NCI-H1694 (cell line): ENCODE measurements at regions not wholly inside any gene's neighbourhood (a gene's known extent, or its start where the extent isn't known, plus 50 kb on each side); places are given as distances from the start of the nearest gene placed in this dataset.

Source experiments
- DNase-seq: peaks from one replicate; lab custom pipeline; 2025; lab: John Stamatoyannopoulos, UW

DNA sequence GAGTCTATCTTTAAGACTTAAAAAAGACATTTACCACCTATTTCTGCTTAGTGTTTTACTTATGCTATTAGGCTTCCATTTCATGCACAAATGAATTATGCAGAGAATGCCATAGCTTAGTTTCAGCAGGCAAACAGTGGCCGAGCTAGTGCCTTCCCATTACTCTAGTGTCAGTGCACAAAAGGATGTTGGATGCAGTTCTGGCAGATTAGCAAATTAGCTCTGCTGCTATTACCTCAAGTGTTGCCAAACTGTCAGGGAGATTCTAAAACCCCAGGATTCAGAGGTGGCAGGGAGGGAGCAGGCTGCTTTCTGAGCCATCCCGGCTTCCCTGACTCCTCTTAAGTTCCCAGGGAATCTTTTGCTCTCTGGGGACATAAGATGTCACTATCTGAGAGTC lies 209.4 kb upstream of the NCAM1 start:
- no peak for DNase-seq

DNA sequence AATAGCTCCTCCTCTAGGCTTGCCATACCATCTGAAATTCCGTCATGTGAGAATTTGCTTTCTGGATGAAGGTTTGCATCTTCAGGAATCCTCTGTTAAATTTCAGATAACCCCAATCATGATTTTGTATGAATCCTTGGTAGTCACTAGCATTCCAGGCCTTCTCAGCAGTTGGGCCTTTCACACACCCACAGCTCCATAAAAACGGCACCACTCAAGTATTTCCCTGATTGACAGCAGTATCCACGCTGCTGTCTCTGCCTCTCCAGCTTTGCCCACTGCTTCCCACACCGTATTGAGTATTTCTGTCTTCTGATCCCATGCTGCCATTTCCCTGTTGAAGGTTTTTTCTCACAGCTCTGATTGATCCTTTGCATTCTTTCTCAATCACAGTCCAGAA lies 208.7 kb upstream of the NCAM1 start:
- DNase-seq = no peak

DNA sequence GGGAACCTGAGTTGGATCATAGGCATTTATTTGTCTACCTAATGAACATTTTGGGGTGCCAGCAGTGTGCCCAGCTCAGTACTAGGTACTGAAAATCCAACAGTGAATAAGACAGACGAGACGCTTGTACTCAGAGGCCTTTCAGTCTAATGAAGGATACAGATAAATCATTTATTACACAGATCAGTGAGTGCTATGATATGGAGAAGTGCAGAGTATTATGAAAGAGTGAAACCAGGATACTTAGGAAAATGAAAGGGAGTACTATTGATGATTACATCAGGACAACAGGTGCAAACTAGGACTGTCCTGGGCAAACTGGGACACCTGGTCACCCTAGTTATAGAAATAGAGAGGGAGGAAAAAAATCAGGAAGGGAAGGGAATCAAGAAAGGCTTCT lies 207.5 kb upstream of the NCAM1 start:
- no peak for DNase-seq

DNA sequence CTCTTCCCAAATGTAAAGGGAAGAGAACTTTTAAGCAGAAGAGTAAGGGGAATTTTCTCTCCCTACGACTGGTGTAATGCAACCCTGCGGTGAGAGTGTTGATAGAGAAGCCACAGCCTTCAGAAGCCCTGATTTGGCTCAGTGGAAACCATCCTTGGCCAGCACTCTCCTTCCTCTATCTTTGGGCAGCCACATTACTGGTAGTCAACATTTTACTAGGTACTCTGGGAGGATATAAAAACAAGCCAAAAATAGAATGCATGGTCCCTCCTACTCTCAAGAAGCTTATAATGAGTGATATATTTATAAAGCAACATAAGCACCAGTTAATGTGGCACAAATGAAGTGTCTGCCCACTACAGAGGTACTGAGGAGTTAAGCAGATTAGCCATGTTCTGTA lies 201.8 kb upstream of the NCAM1 start:
- DNase-seq = no peak

DNA sequence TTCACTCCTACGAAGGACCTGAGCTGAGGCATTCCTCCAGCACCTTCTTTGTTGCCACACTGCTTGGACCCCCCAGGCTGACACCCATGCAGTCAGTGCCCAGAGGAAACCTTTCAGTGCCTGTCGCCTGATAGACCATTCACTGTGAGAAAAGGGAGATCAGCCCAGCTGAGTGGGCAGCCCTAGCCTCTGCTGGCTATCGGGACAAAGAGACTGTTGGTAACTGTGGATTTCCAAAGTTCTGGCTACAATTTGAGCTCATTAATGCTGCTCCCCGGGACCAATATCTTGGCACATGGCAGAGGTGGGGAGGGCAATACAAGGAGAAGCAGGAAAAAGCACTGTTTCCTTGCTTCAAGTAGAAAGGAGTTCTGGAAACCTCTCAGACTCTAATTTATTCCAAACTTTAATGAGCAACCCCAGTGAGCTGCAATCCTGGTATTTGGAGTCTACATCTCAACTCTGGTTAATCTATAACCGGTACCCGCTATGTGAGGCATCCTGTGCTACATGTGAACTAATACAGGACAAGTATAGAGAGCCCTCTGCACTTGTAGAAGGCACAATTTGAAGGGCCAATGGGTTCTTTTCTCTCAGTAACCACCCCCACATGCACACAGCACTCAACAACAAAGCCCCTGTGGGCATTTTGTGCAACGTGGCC lies 200.7 kb upstream of the NCAM1 start:
- DNase-seq = no peak

DNA sequence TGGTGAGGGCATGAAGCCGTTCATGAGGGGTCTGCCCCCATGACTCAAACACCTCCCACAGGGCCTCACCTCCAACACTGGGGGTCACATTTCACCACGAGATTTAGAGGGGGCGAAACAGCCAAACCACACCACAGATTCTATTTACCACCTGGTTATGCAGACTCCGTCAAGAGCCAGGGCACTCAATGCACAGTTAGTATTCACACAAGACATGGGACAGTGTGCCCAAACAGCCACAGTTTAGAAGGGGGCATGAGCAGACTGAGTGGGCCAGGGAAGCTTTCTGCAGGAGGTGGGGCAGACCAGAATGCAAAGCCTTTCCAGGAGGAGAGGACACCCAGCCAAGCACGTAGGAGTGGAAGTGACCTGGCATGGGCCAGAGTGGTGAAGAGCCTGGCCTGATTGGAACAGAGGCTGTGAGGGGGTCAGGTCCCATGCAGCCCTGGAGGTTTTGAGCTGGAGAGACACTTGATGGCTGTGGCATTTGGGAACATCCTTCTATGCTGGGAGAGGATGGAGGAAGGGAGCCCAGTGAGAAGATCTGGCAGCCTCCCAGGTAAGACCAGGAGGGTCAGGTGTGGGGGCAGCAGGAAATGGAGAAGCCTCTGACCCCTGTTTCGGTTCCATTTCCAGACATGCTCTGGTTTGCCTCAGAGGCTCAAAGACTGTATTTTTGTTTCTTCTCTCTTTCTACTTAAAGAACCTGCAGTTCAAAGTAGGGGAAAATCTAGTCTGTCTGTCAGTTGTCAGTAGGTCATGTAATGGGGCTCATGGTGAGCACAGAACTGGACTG lies 199.1 kb upstream of the NCAM1 start:
- no peak for DNase-seq

DNA sequence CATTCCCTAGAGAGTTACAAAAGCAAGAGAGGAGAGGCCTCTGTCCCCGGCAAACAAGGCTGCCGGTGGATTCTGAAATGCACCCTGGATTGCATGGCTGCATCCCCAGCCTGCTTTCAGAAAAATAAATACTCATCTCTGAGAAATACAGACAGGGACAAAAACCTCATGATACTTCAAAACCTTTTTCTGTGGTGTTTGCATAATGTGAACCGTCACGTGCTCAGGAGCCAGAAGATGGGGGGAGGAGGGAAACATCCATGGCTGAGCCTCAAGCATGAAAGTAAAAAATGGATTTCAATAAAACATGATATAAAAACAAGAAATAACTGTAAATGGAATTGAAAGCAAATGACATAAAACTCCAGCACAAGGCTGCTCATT lies 198.5 kb upstream of the NCAM1 start:
- DNase-seq = no peak

DNA sequence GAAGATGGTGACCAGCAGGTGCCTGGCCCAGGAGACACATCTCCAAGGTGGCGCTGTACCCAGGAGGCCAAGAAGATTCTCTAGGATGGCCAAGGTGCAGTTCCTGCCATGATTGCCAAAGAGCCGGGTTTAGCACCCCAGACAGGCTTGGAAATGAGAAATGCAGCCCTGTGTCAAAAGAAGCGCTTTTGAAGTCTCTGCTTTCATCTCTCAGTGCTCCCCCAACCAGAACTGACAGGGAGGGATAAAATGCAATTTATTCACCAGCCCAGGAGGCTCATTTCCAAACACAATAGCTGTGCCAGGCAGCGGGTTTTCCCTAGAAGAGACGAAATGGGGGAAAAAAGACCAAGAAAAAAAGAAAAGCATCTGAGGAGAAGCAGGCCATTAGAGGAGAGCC lies 195.9 kb upstream of the NCAM1 start:
- no peak for DNase-seq

DNA sequence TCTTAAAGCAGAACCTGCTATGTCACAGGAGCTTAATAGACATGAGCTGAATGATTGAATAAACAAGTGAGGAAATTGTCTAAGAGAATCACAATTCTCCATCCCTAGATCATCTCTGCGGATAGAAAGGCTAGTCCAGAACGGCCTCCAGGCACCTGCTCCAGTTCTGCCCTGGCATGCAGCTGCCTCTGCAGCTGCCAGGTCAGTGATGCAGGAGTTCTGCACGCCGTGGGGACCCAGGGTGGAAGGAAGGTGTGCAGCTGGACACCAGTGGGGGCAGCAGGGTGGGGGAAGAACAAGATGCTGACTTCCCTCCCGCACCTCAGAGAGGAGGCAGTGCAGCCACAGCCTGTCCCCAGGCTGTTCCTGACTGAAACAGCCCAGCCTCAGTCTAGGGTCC lies 192.1 kb upstream of the NCAM1 start:
- DNase-seq = no peak

DNA sequence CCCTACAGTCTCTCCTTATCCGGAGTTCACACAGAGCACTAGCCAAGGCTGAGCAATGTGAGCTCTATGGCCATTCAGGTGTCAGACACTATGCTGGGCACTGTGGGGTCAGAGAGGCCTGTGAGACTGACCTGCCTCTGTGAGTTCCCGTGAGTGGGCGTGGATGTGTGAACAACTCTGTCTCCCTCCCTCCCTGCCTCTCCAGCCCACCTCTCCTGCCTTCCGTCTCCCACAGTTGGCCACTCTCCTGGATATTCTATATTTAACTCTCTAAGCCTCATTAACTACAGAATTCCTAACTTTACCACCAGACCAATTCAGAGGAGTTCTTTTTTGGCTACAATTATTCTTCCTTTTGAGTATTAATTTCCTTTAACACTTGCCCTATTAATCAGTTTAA lies 191.6 kb upstream of the NCAM1 start:
- DNase-seq = no peak

DNA sequence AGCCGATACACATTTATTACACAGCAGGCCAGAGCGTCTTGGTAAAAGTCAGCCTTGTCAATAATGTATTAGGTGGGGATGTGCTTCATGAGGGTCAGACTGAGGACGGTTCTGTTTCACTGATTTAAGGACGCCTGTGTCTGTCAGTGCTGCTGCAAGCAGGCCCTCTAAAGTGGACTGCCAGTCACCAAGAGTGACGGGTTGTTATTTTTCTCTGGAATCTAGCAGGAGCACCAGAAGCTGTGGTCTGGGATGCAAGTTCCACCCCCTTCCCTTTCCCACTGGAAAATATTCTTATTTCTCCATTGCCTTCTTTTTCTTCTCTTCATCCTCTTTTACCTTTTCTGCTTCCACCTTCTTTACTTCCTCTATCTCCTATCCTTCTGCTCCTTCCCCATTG lies 191.2 kb upstream of the NCAM1 start:
- DNase-seq = no peak

DNA sequence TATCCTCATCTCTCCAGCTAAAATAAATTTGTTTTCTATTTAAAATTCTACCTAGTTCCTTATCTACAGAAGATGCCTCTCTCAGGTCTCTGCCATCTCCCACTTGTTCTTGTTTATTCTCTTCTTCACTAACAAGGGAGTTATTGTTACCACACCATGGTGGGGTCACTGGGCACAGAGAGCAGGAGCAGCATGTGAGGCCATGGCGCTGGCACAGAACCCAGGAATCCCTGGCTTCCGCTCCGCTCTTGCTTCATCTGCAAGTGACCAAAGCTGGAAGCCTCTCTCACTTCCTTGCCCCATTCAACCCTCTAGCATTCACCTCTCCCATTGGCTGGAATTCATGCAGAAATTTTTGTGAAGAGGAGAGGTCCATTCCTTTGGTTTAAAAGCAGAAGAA lies 190.7 kb upstream of the NCAM1 start:
- no peak for DNase-seq

DNA sequence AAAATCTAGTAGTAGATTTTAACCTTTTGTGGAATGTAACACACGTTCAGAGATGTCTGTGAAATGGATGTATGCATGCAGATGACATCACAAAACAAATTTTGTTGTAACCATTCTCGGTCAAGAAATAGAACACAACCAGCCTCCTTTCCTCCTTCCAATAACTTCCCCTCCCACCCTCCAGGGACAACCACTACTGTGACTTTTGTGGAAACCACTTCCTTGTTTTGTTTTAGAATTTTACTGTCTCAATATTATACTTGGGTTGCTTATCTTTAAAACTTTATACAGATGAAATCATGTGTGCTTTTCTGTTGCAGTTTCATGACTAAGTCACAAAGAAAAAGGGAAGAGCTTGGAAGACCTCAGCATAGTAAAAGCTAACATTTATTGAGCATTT lies 189.4 kb upstream of the NCAM1 start:
- DNase-seq = no peak

DNA sequence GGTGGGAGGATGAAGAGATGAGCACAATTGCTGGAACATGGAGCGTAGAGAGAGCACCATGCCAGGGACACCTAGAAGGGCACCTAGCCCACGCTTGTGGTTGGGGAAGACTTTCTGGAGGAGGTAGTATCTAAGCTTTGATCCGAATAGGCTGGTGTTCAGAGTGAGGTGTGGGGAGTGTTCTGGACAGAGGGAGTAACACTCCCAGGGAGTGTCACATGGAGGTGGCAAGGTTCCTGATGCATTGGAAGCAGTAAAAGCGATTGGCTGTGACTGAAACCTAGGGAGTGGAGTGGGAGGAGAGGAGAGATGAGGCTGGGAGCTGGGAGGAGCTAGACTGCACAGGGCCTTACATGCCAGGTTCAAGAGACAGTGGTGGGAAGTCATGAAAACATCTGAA lies 188.0 kb upstream of the NCAM1 start:
- no peak for DNase-seq

DNA sequence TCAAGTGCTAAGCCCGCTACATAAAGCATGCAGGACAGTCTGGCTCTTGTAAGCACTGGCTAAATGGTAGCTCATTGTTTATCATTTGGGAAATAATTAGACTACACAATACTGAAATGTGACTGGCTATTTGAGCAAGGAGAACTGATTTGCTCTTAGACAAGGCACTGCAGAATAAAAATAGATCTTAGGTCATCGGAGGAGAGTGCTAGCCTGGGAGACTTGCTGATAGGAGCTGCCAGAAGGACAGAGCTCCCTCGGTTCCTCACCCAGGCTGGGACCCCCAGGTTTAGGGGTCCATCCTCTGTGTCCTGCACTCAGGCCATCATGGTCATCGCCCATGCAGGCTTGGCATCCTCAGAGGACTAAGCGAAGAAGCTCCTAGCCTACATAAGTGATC lies 184.4 kb upstream of the NCAM1 start:
- no peak for DNase-seq

DNA sequence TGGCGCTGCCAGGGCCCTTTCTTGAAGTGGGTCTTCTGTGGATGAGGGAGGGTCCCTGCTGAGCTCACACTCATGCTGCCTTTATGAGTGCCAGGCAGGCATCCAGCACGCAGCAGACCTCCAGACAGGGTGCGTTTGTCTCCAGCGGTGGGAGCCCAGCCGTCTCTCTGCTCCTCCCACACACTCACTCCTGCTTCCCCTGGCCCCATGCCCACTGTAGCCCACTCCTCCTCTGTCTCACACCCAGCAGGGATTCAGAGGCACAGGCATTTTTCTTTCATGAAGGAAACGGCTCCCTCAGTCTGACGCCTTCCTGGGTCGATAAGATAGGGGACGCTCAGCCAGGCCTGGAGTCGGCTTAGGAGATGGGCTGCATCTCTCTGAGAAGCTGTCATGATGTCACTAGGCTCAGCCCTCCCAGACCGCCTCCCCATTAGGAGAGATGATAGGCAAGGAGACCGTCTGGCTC lies 183.9 kb upstream of the NCAM1 start:
- no peak for DNase-seq

DNA sequence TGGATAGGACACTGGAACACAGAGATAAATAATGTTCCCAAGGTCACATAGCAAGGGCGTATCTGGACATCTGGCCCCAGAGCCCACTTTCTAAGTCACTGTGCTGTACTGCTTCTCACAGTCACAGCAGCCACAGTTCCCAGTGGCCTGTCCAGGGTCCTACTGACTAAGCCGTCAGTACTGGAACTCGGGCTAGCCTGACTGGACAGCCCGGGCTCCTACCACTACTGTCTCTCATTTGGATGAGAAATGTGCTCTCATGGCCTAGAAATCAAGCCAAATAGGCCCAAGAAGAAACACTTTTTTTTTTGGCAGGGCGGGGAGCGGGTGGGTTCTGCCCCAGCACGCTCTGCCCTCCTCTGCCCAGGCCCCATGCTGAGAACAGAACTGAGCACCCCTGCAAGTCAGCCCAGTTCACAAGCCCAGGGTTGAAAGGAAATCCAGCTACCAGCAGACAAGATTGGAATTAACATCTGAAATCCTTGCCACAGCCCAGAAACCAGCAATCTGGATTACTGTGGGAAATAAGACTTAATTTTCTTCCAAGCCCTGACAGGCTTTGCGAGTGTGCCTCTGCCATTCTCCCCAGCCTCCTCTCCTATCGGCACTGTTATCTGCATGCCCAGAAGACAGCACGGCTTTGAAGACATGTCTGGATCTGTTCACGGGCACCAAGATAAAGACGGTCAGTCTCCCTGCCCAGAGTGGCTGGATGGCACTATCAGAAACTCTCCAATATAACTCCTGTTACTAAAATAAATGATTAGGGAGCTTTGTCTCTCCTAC lies 182.9 kb upstream of the NCAM1 start:
- DNase-seq = no peak

DNA sequence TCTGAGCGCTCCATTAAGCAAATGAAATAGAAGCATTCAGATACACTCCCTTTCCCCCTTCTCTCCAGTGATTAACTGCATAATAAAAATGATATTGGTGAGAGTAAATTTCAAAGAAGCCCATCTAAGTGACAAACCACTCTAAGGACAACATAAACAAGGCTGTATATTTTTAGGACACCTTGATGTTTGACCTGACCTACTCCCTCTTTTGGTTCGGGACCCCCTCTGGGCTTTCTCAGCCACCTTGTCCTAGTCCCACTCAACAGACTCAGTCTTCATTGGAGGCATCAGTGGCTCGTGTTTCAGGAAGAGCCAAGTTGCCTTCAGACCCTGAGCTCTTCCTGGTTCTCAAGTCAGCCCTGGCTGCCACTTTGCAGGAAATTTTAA lies 182.3 kb upstream of the NCAM1 start:
- DNase-seq = no peak

DNA sequence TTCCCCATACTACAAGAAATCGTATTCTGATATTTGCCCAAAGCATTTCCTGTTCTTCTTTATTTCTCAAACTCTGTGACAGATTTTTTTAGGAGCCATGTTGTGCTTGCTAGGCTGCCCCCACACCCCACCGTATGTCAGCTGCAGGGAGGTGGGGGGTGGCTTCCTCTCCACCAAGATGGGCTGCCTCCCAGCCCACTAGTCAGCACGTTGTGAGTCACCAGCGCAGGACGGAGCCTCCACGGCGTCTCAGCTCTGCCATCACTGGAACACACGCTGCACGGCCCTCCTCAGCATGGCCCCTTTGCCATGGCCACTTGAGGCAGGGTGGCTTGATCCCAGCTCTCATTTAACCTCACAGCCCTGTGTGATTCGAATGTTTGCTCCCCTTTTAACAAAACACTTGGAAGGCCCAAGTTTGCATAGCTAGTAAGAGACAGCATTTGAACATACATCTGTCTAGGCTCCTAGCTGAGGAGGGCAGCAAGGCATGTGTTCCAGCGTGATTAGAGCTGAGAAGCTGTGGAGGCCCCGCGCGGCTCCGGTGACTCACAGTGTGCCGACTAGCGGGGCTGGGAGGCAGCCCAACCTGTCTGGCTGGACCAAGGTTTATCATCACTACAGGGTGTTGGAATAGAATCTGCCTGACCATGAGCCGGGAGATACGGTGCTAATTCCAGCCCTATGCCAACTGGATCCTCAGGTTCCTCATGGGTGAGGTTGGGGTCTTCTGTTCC lies 180.7 kb upstream of the NCAM1 start:
- no peak for DNase-seq

DNA sequence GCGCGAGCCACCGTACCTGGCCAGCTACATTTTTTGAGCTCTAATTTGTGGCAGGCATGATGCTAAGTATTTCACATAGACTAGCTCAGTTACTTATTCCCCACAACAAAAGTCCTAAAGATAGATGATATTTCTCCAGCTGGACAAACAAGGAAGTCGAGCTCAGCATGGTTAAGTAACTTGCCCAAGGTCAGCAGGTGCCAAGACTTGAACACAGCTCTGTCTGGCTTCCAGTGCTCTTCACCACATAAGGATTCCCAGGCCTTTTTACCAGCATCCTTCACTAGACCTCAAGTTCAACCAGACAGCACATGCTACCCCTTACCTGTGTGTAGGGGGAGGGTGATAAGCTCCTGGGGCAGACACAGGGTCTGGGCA lies 177.3 kb upstream of the NCAM1 start:
- no peak for DNase-seq

DNA sequence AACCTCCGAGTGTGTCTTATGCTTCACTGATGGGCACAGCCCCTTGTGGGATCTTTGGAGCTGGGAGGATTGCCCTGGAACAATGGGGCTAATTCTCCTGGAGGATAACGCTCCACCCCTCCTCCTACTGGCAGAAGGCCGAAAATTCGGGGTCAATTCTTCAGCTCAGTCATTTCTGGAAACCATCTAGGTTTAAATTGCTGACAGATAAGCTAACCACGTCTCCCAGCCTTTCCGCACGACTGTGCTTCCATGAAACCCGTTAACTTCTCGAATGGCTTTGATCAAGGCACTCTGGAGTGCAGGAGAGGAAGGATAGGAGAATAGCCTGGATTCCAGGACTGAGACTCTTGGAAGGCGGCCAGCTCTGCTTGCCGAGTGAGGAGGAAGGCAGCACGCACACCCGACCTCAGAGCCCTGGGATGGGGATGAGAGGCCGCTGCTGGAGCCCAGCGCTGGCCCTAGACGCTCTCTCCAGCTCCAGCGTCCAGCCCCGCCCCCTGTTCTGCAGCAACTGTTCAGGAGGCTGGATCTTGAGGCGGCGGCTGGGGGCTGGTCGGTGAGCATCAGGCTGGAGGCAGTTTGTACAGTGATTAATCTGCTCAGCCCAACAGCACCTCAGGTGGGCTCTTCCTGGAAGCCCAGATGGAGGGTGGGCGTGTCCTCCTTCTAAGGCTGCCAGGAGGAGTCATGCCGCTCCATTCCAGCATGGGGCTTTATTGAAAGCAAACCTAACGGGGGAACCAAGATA lies 176.7 kb upstream of the NCAM1 start:
- no peak for DNase-seq

DNA sequence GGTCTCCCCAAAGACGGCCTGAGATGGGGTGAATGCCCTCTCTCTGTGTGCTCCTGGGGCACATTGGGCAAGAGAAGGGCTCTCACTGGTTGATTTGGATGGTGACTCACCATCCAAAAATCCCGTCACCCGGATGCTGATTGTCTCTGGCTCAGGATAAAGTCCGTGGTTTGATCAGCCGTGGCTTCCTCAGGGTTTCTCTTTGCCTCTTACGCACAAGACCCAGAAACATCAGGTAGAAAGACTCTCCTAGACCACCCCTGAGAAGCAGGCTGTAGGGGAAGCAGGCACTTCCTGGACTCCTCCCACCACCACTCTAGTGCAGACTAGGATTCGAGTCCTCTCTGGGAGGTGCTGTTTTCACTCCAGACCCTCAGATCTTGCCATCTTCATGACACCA lies 176.1 kb upstream of the NCAM1 start:
- DNase-seq = no peak
